Breast epithelium (tissue), 4 donors: ENCODE measurements at regions not wholly inside any gene's neighbourhood (a gene's known extent, or its start where the extent isn't known, plus 50 kb on each side); places are given as distances from the start of the nearest gene placed in this dataset.

Experiments
- DNase-seq, 2 donors: peaks; one replicate each; pipeline ENCODE4 v3.0.0-alpha.2; 2019; ENCODE audit warnings: low spot score in 2 of 2
- H3K27ac ChIP-seq, 2 donors: fragments of 200-600 bp; sonication (generic) in 1 of 2; one replicate each; pipeline ENCODE4 v1.5.1; 2016 to 2019; ENCODE audit warnings: mild to moderate bottlenecking in 1 of 2
- H3K27me3 ChIP-seq, 2 donors: fragments of 200-600 bp; sonication (generic) in 1 of 2; one replicate each; pipeline versions ENCODE4 v1.5.1 to v1.6.0; 2017 to 2019; ENCODE audit warnings: control low read depth in 1 of 2, mild to moderate bottlenecking in 1 of 2
- H3K36me3 ChIP-seq: fragments of 200-600 bp; one replicate; pipeline ENCODE4 v1.5.1; 2019
- H3K4me1 ChIP-seq, 2 donors: fragments of 200-600 bp; sonication (generic); one replicate each; pipeline ENCODE4 v1.5.1; 2016 to 2019; ENCODE audit warnings: control low read depth in 1 of 2
- H3K4me3 ChIP-seq, 3 donors: fragments of 200-600 bp; sonication (generic); 1 replicate in 2 of 3; 2 replicates in 1 of 3; pipeline ENCODE4 v1.5.1; 2016 to 2019; ENCODE audit warnings: mild to moderate bottlenecking in 3 of 3, moderate library complexity in 2 of 3
- H3K9me3 ChIP-seq, 2 donors: fragments of 200-600 bp; sonication (generic) in 1 of 2; one replicate each; pipeline ENCODE4 v1.5.1; 2016 to 2019; ENCODE audit warnings: control low read depth in 1 of 2
- POLR2A ChIP-seq: fragments of 450-650 bp; IDR thresholded peaks from one replicate; pipeline ENCODE4 v1.6.1; 2016; ENCODE audit warnings: antibody characterized with exemption, mild to moderate bottlenecking, moderate library complexity
- POLR2AphosphoS5 ChIP-seq, 3 donors: sonication (generic); formaldehyde crosslinking; IDR thresholded peaks; one replicate each; pipeline ENCODE4 v1.6.1; 2017; ENCODE audit warnings: antibody characterized with exemption in 3 of 3
- intact Hi-C: fragments of 100-400 bp; cut with DNase I; formaldehyde crosslinking; loops from one replicate; pipeline ENCODE4 v1.15.1; 2023; ENCODE audit warnings: low total_unique reads
- TF ChIP-seq, protein P1 (sequence below), 3 donors: fragments of 450-650 bp; IDR thresholded peaks; one replicate each; pipeline ENCODE4 v1.5.1; 2016 to 2017; ENCODE audit warnings: antibody characterized with exemption in 3 of 3, mild to moderate bottlenecking in 3 of 3, moderate library complexity in 3 of 3

DNA sequence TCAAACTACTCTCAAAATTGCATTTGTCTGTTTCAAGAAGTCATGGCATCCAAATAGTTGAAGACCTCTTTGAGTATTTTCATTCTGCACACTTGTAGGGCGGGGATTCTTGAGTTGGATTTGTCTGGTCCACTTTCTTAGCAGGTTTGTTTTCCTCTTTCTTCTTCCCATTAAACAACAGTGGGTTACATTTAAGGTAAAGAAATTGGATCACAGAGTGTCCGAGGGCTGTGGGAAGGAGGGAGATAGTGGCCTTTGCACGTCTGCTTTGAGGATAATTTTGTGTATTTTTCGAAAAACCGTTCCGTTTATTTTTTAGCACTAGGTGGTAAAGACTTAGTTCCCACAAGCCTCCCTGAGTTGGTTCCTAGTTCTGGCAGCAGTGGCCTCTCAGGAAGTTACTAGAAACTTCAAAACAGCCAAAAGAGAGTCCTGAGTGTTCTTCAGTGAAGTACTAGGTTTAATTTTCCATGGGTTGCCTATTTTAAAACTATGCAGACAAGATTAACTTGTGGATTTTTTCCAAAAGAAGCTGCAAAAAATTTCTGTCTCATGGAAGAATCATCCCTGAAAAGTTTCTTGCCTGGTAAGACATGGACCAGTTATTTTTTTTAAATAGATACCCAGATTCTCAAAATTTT, 107.9 kb downstream of the CDC42EP3 start:
- Histone ChIP-seq H3K4me1 (no peaks in the 10 kb centered on the region), H3K4me3 (no peak overlapping the region), H3K27me3 (no peaks in the 10 kb centered on the region), H3K9me3 (no peaks in the 10 kb centered on the region), H3K27ac (no peak overlapping the region), H3K36me3 (no peaks in the 10 kb centered on the region)
- DNase-seq = no peak
- TF ChIP-seq, protein P1, sequence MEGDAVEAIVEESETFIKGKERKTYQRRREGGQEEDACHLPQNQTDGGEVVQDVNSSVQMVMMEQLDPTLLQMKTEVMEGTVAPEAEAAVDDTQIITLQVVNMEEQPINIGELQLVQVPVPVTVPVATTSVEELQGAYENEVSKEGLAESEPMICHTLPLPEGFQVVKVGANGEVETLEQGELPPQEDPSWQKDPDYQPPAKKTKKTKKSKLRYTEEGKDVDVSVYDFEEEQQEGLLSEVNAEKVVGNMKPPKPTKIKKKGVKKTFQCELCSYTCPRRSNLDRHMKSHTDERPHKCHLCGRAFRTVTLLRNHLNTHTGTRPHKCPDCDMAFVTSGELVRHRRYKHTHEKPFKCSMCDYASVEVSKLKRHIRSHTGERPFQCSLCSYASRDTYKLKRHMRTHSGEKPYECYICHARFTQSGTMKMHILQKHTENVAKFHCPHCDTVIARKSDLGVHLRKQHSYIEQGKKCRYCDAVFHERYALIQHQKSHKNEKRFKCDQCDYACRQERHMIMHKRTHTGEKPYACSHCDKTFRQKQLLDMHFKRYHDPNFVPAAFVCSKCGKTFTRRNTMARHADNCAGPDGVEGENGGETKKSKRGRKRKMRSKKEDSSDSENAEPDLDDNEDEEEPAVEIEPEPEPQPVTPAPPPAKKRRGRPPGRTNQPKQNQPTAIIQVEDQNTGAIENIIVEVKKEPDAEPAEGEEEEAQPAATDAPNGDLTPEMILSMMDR (IDR thresholded peaks at IDR 0.05) = no peak
- no peak for TF ChIP-seq POLR2AphosphoS5 (IDR thresholded peaks at IDR 0.05)
- TF ChIP-seq POLR2A = no peak
- intact Hi-C loops = no loop called here

DNA sequence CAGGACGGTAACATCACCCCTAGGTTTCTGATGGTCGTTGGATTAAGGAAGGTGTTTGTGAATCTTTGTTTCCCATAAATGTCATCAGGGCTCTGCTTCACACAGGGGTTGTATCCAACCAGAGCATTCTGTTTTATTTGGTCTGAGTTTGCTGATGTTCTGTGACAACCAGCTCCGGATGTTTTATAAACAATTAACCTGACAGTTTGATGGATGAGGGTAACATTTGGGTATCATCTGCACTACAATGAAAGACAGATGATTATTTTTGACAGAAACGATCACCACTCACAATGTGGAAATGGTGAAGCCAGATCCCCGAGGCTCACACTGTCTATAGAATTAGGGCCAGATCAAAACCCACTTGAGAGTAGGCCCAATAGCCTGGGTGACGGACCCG, 107.1 kb downstream of the CDC42EP3 start:
- H3K4me3 ChIP-seq = no peak overlapping the region
- H3K27me3 ChIP-seq = no peaks in the 10 kb centered on the region
- no peaks in the 10 kb centered on the region for H3K36me3 ChIP-seq
- intact Hi-C loops = no loop called here
- H3K4me1 ChIP-seq = no peaks in the 10 kb centered on the region
- DNase-seq = no peak
- no peak overlapping the region for H3K27ac ChIP-seq
- no peaks in the 10 kb centered on the region for H3K9me3 ChIP-seq
- TF ChIP-seq POLR2A (no peak), POLR2AphosphoS5 (IDR thresholded peaks at IDR 0.05) (no peak)
- TF ChIP-seq, protein P1 (IDR thresholded peaks at IDR 0.05) = no peak

DNA sequence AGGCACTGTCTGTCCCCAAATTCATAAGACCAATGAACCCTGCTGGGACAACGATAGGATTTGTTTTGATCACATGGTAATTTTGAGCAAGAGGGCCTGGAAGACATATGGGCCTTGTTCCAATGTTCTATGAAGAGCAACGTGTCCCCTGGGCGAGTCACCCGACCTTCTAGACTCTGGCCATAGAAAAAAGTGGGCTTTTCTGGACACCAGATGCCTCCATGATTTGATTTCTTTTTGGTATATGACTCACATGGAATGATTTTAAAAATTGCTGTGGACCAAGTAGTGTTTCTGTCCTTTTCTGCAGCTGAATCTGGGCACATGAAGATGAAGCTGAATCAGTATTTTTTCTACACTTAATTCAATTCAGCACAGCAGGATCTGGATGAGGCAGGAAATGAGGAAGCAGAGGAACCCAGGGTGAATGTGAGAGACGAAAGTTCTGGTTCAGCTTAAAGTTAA, 104.9 kb downstream of the CDC42EP3 start:
- peak overlapping the region in 1 of 2 donors; percentile 53 for H3K27ac ChIP-seq
- no peak overlapping the region for H3K4me3 ChIP-seq
- intact Hi-C loops = no loop called here
- no peaks in the 10 kb centered on the region for H3K36me3 ChIP-seq
- TF ChIP-seq POLR2AphosphoS5 (IDR thresholded peaks at IDR 0.05) (no peak), POLR2A (no peak)
- TF ChIP-seq, protein P1 (IDR thresholded peaks at IDR 0.05) = no peak
- DNase-seq = no peak
- H3K9me3 ChIP-seq = no peaks in the 10 kb centered on the region
- H3K27me3 ChIP-seq = no peaks in the 10 kb centered on the region
- no peaks in the 10 kb centered on the region for H3K4me1 ChIP-seq

DNA sequence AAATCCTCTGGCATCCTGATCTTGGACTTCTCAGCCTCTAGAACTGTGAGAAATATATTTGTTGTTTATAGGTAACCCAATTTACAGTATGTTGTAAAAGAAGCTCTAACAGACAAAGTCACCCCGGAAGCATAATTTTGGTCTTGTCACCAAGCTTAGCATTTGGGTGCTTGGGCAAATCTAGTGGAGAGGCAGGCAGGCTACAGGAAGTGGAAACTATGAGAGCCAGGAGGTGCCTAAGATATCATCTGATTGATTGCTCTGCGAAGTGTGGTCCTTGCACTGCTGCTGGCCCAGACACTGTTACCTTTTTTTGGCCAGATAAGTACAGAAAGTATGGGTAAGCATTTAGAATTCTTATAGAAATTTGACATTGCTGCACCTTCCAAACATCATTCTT, 102.9 kb downstream of the CDC42EP3 start:
- no peaks in the 10 kb centered on the region for H3K4me1 ChIP-seq
- no peak for DNase-seq
- H3K36me3 ChIP-seq = no peaks in the 10 kb centered on the region
- H3K27me3 ChIP-seq = no peaks in the 10 kb centered on the region
- intact Hi-C loops = no loop called here
- no peak overlapping the region for H3K27ac ChIP-seq
- TF ChIP-seq POLR2AphosphoS5 (IDR thresholded peaks at IDR 0.05) (no peak), POLR2A (no peak)
- TF ChIP-seq, protein P1 (IDR thresholded peaks at IDR 0.05) = no peak
- H3K4me3 ChIP-seq = no peak overlapping the region
- H3K9me3 ChIP-seq = no peaks in the 10 kb centered on the region

DNA sequence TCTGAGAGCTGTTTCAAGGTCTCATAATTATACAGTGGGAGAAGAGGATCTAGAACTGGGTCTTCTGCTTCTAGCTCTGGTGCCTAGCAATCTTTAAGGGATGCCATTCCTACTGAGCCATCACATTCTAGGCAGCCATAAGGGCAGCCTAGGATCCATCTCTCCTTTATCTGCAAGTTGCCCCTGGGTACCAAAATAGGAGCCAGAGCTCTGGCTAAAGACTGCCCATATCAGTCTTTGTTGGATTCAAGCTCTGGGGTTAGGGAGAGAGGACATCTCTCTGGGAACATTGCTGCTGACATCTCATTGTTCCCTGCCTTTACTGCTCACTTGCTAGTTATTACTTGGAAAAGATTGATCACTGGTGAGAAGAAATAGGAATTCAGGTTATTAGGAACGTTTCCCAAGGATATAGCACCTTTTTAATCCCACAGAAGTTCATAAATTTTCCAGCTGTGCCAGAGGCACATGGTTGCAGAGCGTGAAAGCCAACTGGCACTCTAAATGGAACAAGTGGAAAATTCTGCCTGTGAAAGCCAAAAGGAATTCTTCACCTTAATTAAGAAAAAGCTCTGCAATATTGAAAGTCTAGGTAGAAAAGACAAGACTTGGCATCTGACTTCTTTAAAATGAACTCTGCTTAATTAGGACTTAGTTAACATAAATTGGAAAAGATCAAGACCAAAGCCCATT, 102.2 kb downstream of the CDC42EP3 start:
- Histone ChIP-seq H3K9me3 (no peaks in the 10 kb centered on the region), H3K27me3 (no peaks in the 10 kb centered on the region), H3K4me3 (no peak overlapping the region), H3K4me1 (no peaks in the 10 kb centered on the region), H3K27ac (peak overlapping the region in 1 of 2 donors; percentile 1), H3K36me3 (no peaks in the 10 kb centered on the region)
- intact Hi-C loops = no loop called here
- DNase-seq = no peak
- no peak for TF ChIP-seq POLR2A
- TF ChIP-seq POLR2AphosphoS5 (IDR thresholded peaks at IDR 0.05) = no peak
- TF ChIP-seq, protein P1 (IDR thresholded peaks at IDR 0.05) = no peak
